ENCODE measurements at regions not wholly inside any gene's neighbourhood (a gene's known extent, or its start where the extent isn't known, plus 50 kb on each side); places are given as distances from the start of the nearest gene placed in this dataset.

GRCh38 chr12:83477696-83478095 is 791.0 kb downstream of the TMTC2 start:
- no peak overlapping the region for H3K27ac ChIP-seq
- intact Hi-C loops (cut with DNase I) = no loop called here
- H3K9me3 ChIP-seq = no peaks in the 10 kb centered on the region
- TF ChIP-seq CTCF (IDR thresholded peaks at IDR 0.05) = no peak
- no peaks in the 10 kb centered on the region for H3K27me3 ChIP-seq
- H3K4me3 ChIP-seq = no peak overlapping the region
- no peaks in the 10 kb centered on the region for H3K36me3 ChIP-seq
- H3K4me1 ChIP-seq = no peaks in the 10 kb centered on the region
- DNase-seq (ENCODE audit: low spot score in 2 of 2) = no peak

GRCh38 chr12:83476695-83477690 is 790.3 kb downstream of the TMTC2 start:
- no peak for TF ChIP-seq CTCF (IDR thresholded peaks at IDR 0.05)
- no peaks in the 10 kb centered on the region for H3K36me3 ChIP-seq
- no peaks in the 10 kb centered on the region for H3K9me3 ChIP-seq
- intact Hi-C loops (cut with DNase I) = no loop called here
- no peaks in the 10 kb centered on the region for H3K27me3 ChIP-seq
- no peak overlapping the region for H3K4me3 ChIP-seq
- no peaks in the 10 kb centered on the region for H3K4me1 ChIP-seq
- DNase-seq (ENCODE audit: low spot score in 2 of 2) = no peak
- no peak overlapping the region for H3K27ac ChIP-seq

- DNase-seq (ENCODE audit: low spot score in 2 of 2) = no peak
- Histone ChIP-seq H3K4me1 (no peaks in the 10 kb centered on the region), H3K27ac (no peak overlapping the region), H3K27me3 (no peaks in the 10 kb centered on the region), H3K9me3 (no peaks in the 10 kb centered on the region), H3K4me3 (no peak overlapping the region), H3K36me3 (no peaks in the 10 kb centered on the region)
- no peak for TF ChIP-seq CTCF (IDR thresholded peaks at IDR 0.05)
- intact Hi-C loops (cut with DNase I) = no loop called here
Observed at GRCh38 chr12:83476006-83476405, 789.3 kb downstream of the TMTC2 start.

GRCh38 chr12:83474369-83474768 is 787.7 kb downstream of the TMTC2 start:
- intact Hi-C loops (cut with DNase I) = no loop called here
- Histone ChIP-seq H3K27ac (no peak overlapping the region), H3K27me3 (no peaks in the 10 kb centered on the region), H3K9me3 (no peaks in the 10 kb centered on the region), H3K4me1 (no peaks in the 10 kb centered on the region), H3K4me3 (no peak overlapping the region), H3K36me3 (no peaks in the 10 kb centered on the region)
- no peak for DNase-seq (ENCODE audit: low spot score in 2 of 2)
- TF ChIP-seq CTCF (IDR thresholded peaks at IDR 0.05) = no peak

- Histone ChIP-seq H3K27me3 (no peaks in the 10 kb centered on the region), H3K27ac (no peak overlapping the region), H3K4me3 (no peak overlapping the region), H3K4me1 (no peaks in the 10 kb centered on the region), H3K9me3 (no peaks in the 10 kb centered on the region), H3K36me3 (no peaks in the 10 kb centered on the region)
- TF ChIP-seq CTCF (IDR thresholded peaks at IDR 0.05) = no peak
- intact Hi-C loops (cut with DNase I) = no loop called here
- no peak for DNase-seq (ENCODE audit: low spot score in 2 of 2)
Observed at GRCh38 chr12:83473408-83474095, 786.8 kb downstream of the TMTC2 start.

Measured in ascending aorta (tissue), 2 donors.